ENCODE measurements at regions not wholly inside any gene's neighbourhood (a gene's known extent, or its start where the extent isn't known, plus 50 kb on each side); places are given as distances from the start of the nearest gene placed in this dataset.

- TF ChIP-seq ZMAT4 (CRISPR knock-in tag; IDR thresholded peaks at IDR 0.05) (no peak), CTCF (IDR thresholded peaks at IDR 0.05) (no peak)
These were observed 1044.3 kb upstream of the RAG2 start for GRCh38 chr11:37642296-37642695.

All from WTC11 (cell line).